ENCODE measurements at regions not wholly inside any gene's neighbourhood (a gene's known extent, or its start where the extent isn't known, plus 50 kb on each side); places are given as distances from the start of the nearest gene placed in this dataset.

GRCh38 chr13:80029170-80029569, 311.8 kb downstream of the SPRY2 start:
- TF ChIP-seq CTCF (IDR thresholded peaks at IDR 0.05), result no peak
- no peak for TF ChIP-seq EP300 (IDR thresholded peaks at IDR 0.05)

Measured in esophagus muscularis mucosa (tissue), 3 donors.